Activated naive CD4-positive, alpha-beta T cell treated with anti-CD3 and anti-CD28 coated beads, Interleukin-2, amount 10 ng/mL, durations not matched to agents 7 days and 5 days (primary cell): ENCODE measurements at regions not wholly inside any gene's neighbourhood (a gene's known extent, or its start where the extent isn't known, plus 50 kb on each side); places are given as distances from the start of the nearest gene placed in this dataset.

Experiments used
- CTCF ChIA-PET: fragments of 350-600 bp; sonication (Branson Sonifier 250); formaldehyde crosslinking; loops from one replicate; lab custom pipeline; 2021; ENCODE audit warnings: antibody characterized with exemption; lab: Charles Lee
- DNase-seq: peaks from one replicate; pipeline ENCODE4 v3.0.0-alpha.2; 2020
- H3K27ac Mint-ChIP-seq: one replicate; pipeline ENCODE4 v1.8.0; 2021; ENCODE audit warnings: mild to moderate bottlenecking, moderate library complexity, mixed read lengths
- H3K27me3 Mint-ChIP-seq: one replicate; pipeline ENCODE4 v1.8.0; 2021; ENCODE audit warnings: mild to moderate bottlenecking, mixed read lengths
- H3K36me3 Mint-ChIP-seq: one replicate; pipeline ENCODE4 v1.8.0; 2021; ENCODE audit warnings: mixed read lengths
- H3K4me1 Mint-ChIP-seq: one replicate; pipeline ENCODE4 v1.8.0; 2021; ENCODE audit warnings: mixed read lengths
- H3K4me3 Mint-ChIP-seq: one replicate; pipeline ENCODE4 v1.8.0; 2021; ENCODE audit warnings: mild to moderate bottlenecking, moderate library complexity, mixed read lengths
- H3K9me3 Mint-ChIP-seq: one replicate; pipeline ENCODE4 v1.8.0; 2021; ENCODE audit warnings: mixed read lengths

DNA sequence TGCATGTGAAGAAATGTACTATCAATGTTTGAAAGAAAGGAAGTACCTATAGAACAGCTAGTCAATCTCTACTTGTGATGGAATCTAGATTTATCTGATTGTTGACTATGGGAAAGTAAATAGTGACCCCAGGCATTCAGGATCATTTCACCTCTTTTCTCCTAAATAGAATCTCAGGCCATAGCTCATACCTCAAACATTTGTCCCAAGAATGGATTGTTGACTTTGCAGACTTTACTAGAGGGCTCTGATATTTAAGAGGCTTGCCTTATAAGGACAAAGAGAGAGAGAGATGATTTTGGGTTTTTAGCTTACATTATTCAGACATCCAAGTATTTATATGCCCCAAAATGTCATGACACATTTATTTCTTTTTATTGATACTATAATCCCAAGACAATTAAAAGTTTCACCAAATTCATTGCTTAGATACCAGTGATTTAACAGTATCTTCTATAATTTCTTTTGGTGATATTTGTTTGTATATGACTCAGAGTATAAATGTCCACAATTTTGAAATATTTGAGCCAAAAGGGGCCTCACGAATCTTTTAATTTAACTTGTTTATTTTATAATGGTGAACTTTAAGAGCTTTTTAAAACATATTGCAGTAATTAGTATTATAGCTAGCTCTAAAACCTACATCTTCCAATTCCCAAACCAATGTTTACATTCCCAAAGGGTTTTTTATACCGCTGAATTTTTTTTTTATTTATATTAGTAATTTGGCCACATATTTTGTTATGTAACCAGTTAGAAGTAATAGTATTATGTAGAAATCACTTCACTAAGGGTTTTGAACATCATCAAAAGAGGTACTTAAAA is 614.1 kb downstream of the PCDH7 start:
- no peak for DNase-seq
- Mint-ChIP-seq H3K27ac (no peak overlapping the region), H3K9me3 (no peaks in the 10 kb centered on the region), H3K36me3 (no peaks in the 10 kb centered on the region), H3K4me3 (no peak overlapping the region), H3K4me1 (no peaks in the 10 kb centered on the region), H3K27me3 (no peaks in the 10 kb centered on the region)
- CTCF ChIA-PET: no interaction called here

DNA sequence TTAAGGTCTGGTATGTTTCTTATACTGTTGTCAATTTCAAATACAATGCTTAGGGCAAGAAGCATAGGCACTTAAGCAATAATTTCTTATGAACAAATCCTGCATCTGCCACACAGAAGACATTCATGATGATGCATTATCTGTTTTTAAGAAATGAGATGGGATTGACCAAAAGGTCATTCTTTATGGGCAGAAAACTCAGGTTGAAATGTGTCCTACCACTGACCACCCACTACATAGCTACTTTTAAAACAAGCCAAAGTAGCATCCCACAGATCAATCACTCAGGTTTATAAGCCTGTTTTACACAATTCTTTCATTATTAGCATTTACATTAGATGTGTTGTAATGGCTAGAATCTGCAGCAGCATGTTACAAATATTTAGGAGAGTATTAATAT is 617.8 kb downstream of the PCDH7 start:
- CTCF ChIA-PET: no interaction called here
- Mint-ChIP-seq H3K4me3 (no peak overlapping the region), H3K4me1 (no peaks in the 10 kb centered on the region), H3K9me3 (peaks cover 12% of the 10 kb centered on the region), H3K27me3 (no peaks in the 10 kb centered on the region), H3K36me3 (no peaks in the 10 kb centered on the region), H3K27ac (no peak overlapping the region)
- DNase-seq: no peak

DNA sequence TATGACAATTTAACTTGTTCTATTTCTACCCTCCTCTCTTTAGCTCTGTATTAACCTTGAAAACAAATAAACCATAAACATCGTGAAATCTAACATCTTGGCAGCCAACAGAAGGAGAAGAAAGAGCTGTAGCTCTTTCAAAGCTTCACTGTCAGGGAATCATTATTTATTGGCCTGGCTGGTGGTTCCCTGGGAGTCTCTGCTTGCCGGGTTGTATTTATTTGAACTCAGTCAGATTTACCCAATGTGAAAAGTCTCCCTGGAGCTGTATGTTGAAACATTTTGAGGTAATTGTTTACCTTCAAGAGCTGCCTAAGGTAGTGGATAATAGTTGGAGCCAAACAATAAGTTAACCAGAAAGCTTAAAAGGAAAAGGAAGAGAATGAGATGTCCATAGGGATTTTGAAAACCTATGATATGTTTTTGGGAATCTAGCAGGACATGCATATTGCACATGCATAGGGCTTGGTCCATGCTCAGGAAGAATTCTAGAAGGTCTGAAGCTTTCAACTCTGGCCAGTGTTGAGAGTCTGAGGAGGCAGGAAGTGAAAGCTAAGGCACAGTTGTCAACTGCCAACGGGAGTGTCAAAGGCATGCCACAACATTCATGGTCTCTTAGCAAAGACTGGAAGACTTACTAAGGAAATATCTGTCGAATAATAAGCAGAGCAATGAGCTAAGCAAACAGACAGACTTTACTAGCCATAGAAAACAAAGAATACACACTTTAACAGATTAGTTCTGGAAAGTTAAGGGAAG is 621.6 kb downstream of the PCDH7 start:
- CTCF ChIA-PET: interaction anchor here (0.6 kb wide), 1 partner anchor 82 kb away, joined by 3 read pairs; no protein-coding TSS in a partner anchor
- no peak for DNase-seq
- no peak overlapping the region for H3K27ac Mint-ChIP-seq
- H3K4me1 Mint-ChIP-seq: no peaks in the 10 kb centered on the region
- no peaks in the 10 kb centered on the region for H3K36me3 Mint-ChIP-seq
- no peaks in the 10 kb centered on the region for H3K27me3 Mint-ChIP-seq
- no peak overlapping the region for H3K4me3 Mint-ChIP-seq
- peaks cover 12% of the 10 kb centered on the region for H3K9me3 Mint-ChIP-seq

DNA sequence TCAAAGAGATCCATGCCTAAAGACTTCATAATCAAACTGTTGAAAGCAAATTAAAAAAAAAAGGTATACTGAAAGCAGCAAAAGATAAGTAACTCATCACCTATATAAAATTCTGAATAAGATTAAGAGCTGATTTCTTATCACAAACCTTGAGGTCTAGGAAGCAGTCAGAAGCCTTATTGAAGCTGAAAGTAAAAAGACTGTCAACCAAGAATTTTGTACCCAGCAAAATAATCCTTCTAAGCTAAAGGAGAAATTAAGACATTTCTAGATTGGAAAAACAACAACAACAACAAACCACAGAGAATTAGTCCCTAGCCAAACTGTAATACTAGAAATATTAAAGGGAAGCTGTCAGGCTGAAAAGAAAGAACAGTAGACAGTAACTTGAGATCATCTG is 622.9 kb downstream of the PCDH7 start:
- Mint-ChIP-seq H3K36me3 (no peaks in the 10 kb centered on the region), H3K4me1 (no peaks in the 10 kb centered on the region), H3K27ac (no peak overlapping the region), H3K9me3 (peaks cover 12% of the 10 kb centered on the region), H3K27me3 (no peaks in the 10 kb centered on the region), H3K4me3 (no peak overlapping the region)
- CTCF ChIA-PET: no interaction called here
- DNase-seq: no peak

DNA sequence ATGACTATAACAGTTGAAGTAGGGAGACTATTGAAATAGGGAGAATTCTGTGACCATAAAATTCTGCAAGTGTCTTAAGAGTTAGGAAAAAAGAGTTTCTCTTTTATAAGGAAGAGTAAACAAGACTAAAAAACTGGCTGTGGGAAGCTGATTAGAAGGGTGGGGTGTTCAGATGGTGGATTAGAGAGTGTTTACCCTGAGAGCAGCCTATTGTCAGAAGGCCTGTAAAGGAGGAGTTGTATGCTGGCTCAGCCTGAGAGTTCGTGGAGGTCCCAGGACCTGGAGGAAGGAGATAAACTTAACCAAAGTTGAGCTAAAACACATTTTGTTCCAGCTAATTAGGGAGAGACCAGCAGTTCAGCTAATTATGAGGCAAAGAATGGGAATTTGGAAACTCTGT is 629.7 kb downstream of the PCDH7 start:
- Mint-ChIP-seq H3K9me3 (no peaks in the 10 kb centered on the region), H3K4me3 (no peak overlapping the region), H3K4me1 (no peaks in the 10 kb centered on the region), H3K27me3 (no peaks in the 10 kb centered on the region), H3K27ac (no peak overlapping the region), H3K36me3 (no peaks in the 10 kb centered on the region)
- DNase-seq: no peak
- CTCF ChIA-PET: no interaction called here

DNA sequence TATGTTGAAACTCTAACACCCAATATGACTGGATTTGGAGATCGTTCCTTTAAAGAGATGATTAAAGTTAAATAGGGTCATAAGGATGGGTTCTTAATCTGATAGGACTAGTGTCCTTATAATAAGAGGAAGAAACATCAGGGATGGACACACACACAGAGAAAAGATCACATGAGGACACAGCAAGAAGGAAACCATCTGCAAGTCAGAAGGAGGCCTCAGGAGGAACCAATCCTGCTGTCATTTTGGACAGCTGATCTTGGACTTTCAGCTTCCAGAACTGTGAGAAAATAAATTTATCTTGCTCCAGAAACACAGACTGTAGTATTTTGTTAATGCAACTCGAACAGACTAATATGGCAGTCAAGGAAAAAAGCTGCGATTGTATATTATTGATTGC is 631.5 kb downstream of the PCDH7 start:
- Mint-ChIP-seq H3K36me3 (no peaks in the 10 kb centered on the region), H3K27me3 (no peaks in the 10 kb centered on the region), H3K4me3 (no peak overlapping the region), H3K9me3 (peaks cover under 1% of the 10 kb centered on the region), H3K4me1 (no peaks in the 10 kb centered on the region), H3K27ac (no peak overlapping the region)
- CTCF ChIA-PET: no interaction called here
- no peak for DNase-seq

DNA sequence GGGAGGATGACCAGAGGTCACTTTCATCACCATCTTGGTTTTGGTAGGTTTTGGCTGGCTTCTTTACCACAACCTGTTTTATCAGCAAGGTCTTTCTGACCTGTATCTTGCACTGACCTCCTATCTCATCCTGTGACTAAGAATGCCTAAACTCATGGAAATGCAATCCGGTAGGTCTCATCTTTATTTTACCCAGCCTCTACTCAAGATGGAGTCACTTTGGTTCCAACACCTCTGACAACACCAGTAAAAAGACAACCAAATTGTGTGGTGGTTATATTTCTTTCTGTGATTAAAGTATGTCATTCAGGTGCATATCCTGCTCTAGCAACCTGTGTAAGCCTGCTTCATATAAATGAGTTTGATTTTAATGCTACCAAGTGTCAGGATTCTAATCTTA is 636.7 kb downstream of the PCDH7 start:
- H3K4me3 Mint-ChIP-seq: no peak overlapping the region
- no peak overlapping the region for H3K27ac Mint-ChIP-seq
- H3K36me3 Mint-ChIP-seq: no peaks in the 10 kb centered on the region
- H3K4me1 Mint-ChIP-seq: no peaks in the 10 kb centered on the region
- peaks cover 2% of the 10 kb centered on the region for H3K9me3 Mint-ChIP-seq
- H3K27me3 Mint-ChIP-seq: no peaks in the 10 kb centered on the region
- no peak for DNase-seq
- CTCF ChIA-PET: no interaction called here

DNA sequence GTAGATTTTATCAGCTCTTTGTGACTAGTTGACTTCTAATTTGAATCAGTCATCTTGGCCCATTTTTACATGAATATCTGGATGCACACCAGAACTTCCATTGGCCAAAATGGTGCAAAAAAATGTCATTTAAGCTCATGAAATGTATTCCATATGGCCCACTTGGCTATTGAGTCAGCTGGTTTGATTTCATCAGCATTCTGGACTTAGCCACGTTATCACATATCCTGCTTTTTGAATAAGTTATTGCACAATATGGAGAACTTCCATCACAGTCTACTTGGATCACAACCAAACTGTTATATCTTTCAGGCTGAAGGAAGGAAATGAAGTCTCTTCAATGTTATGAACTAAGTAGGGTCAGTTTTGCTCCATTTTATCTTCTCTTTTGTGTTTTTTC is 640.6 kb downstream of the PCDH7 start:
- H3K36me3 Mint-ChIP-seq: no peaks in the 10 kb centered on the region
- H3K27ac Mint-ChIP-seq: no peak overlapping the region
- CTCF ChIA-PET: no interaction called here
- no peaks in the 10 kb centered on the region for H3K4me1 Mint-ChIP-seq
- no peaks in the 10 kb centered on the region for H3K27me3 Mint-ChIP-seq
- DNase-seq: no peak
- no peak overlapping the region for H3K4me3 Mint-ChIP-seq
- peaks cover 6% of the 10 kb centered on the region for H3K9me3 Mint-ChIP-seq

DNA sequence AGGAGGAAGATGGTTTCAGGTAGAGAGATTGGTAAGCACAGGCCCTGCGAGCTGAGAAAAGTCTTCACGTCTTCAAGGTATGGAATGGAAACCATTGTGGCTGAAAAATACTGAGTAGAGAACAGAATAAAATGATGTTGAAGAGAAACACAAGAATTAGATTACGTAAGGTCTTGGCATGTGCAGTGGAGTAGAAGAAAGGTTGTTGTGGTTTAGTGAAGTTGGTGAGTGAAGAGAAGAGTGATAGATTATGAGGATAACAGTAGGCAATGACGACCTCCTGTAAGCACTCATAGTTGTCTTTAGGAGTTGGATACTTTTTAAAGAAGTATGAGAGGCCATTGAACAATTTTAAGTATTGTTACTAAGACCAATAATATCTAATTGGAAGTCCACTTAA is 642.6 kb downstream of the PCDH7 start:
- Mint-ChIP-seq H3K9me3 (peaks cover 4% of the 10 kb centered on the region), H3K27me3 (no peaks in the 10 kb centered on the region), H3K27ac (no peak overlapping the region), H3K36me3 (no peaks in the 10 kb centered on the region), H3K4me1 (no peaks in the 10 kb centered on the region), H3K4me3 (no peak overlapping the region)
- no peak for DNase-seq
- CTCF ChIA-PET: no interaction called here

DNA sequence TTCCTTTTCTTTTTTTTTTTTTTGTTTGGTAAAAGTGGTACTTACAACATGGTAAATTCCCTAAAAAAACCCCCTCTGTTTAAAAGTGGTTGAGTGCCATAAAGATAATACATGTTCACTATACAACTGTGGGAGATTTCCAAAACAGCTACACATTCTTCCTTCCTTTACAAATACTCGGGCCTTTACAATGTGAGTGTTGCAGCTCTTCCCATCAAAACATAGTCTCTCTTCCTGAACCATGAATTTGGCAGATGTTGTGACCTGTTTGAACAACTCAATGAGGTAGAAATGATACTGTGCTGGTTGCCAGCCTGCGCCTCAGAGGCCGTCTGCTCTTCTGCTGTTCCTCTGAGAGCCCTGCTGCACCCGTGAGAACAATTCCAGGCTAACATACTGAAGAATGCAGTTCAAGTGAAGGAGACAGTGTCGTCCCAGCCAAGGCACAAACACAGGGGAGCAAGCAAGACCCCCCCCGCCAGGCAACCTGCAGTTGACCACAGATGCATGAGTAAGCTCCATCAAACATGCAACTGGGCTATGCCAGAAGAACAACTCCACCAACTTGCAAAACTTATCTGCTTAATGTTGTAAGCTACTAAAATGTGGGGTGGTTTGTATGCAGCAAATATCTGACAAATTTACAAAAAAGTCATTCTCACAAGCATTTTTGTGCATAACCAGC is 645.0 kb downstream of the PCDH7 start:
- no peak overlapping the region for H3K27ac Mint-ChIP-seq
- no peaks in the 10 kb centered on the region for H3K4me1 Mint-ChIP-seq
- H3K9me3 Mint-ChIP-seq: peaks cover 4% of the 10 kb centered on the region
- CTCF ChIA-PET: no interaction called here
- no peaks in the 10 kb centered on the region for H3K36me3 Mint-ChIP-seq
- no peak for DNase-seq
- no peak overlapping the region for H3K4me3 Mint-ChIP-seq
- H3K27me3 Mint-ChIP-seq: no peaks in the 10 kb centered on the region

DNA sequence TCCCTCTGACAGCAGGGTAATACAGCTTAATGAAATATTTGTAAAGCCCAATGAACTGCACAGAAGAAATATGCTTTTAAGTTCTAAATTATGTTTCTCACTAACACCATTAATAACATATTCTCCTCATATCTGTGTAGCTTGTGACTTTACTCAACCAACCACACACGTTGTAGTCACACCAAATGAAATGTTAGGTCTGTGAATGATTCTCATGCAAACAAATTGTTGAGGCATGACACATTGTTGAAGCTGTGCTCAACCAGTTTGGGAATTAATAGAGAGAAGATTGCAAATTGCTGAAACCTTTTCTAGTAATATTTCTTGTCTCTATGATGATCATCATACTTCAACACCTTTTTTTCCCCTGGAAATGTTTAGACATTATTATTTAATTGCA is 645.9 kb downstream of the PCDH7 start:
- Mint-ChIP-seq H3K27me3 (no peaks in the 10 kb centered on the region), H3K4me1 (no peaks in the 10 kb centered on the region), H3K9me3 (peaks cover 4% of the 10 kb centered on the region), H3K36me3 (no peaks in the 10 kb centered on the region), H3K27ac (no peak overlapping the region), H3K4me3 (no peak overlapping the region)
- CTCF ChIA-PET: no interaction called here
- no peak for DNase-seq

DNA sequence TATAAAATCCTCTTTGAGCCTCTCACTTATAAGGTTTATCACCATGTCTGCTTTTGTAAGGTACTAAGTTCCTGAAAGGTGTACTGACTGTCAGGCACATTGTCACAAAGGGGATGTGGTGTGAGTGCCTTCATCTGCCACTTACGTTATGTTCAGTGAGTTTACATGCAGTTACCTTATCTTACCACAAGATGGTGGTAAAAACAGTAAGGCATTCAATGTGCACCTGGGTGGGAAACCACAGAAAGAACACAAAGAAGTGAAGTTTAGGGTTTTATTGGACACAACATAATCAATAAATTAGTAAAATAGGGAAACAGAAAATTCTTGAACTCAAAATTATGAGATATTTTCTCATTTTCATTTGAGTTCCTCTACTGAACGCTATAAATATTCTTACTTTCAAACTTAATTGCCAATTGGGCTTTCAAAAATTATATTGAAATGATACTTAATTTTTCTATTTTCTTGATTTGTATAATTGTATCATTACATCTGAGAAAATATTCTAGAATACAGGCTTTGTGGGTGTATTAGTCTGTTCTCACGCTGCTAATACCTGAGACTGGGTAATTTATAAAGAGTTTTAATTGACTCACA is 650.8 kb downstream of the PCDH7 start:
- Mint-ChIP-seq H3K9me3 (peaks cover under 1% of the 10 kb centered on the region), H3K4me1 (no peaks in the 10 kb centered on the region), H3K27me3 (no peaks in the 10 kb centered on the region), H3K4me3 (no peak overlapping the region), H3K27ac (no peak overlapping the region), H3K36me3 (no peaks in the 10 kb centered on the region)
- CTCF ChIA-PET: no interaction called here
- DNase-seq: no peak

DNA sequence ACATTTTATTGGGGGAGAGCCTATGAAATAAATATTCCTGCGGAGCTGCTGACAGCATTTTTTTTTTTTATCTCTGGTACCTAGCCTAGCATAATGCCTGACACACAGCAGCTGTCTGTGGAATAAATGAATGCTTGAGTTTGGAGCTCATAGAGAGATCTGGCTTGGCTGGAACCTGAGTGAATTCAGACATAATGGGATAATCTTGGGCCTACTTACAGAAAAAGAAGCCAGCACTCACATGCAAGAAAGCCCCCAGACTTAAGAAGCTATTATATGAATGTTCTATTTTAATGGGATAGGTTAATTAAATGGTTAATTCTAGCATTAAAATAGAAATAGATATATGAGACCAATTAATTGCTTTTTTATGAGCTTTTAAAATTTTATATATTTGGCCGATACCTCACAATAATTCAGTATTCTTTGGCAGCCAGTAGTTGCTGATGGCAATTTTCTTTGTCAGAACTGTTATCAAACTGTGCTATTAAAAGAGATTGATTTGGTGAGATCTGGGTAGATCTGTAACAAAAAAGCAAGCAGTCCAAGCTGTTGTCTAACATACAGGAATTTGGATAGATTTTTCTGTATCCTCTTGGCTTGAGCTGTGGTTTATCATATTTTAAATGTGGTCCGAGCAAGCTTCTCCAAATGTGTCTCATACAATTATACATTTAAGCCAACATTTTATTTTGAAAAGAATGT is 654.2 kb downstream of the PCDH7 start:
- Mint-ChIP-seq H3K9me3 (peaks cover 2% of the 10 kb centered on the region), H3K4me1 (no peaks in the 10 kb centered on the region), H3K27me3 (no peaks in the 10 kb centered on the region), H3K36me3 (no peaks in the 10 kb centered on the region), H3K27ac (no peak overlapping the region), H3K4me3 (no peak overlapping the region)
- CTCF ChIA-PET: no interaction called here
- DNase-seq: no peak

DNA sequence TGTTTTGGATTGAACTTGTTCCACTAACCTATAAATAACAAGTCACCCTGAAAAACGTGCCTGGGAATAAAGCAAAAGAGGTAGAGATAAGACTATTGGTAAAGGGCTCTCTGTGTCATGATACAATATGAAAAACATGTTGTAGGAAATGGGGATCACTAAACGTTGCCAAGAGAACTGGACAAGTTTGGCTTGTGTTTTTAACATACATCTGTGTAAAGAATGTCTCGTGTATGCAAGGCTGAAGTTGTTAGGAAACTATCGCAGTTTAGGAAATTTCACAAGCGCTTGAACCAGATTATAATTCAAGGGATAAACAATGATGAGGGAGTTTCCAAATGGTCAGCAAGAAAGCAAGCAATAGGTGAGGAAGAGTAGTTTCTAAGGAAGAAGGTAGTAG is 655.8 kb downstream of the PCDH7 start:
- Mint-ChIP-seq H3K27ac (no peak overlapping the region), H3K4me3 (no peak overlapping the region), H3K4me1 (no peaks in the 10 kb centered on the region), H3K9me3 (peaks cover 2% of the 10 kb centered on the region), H3K36me3 (no peaks in the 10 kb centered on the region), H3K27me3 (no peaks in the 10 kb centered on the region)
- DNase-seq: no peak
- CTCF ChIA-PET: no interaction called here
